ENCODE measurements at regions not wholly inside any gene's neighbourhood (a gene's known extent, or its start where the extent isn't known, plus 50 kb on each side); places are given as distances from the start of the nearest gene placed in this dataset.
"Not testable (repeated sequence)": the region's sequence is repeated elsewhere in the genome, so short reads cannot be mapped to it uniquely, and the experiment has no call there.

DNA sequence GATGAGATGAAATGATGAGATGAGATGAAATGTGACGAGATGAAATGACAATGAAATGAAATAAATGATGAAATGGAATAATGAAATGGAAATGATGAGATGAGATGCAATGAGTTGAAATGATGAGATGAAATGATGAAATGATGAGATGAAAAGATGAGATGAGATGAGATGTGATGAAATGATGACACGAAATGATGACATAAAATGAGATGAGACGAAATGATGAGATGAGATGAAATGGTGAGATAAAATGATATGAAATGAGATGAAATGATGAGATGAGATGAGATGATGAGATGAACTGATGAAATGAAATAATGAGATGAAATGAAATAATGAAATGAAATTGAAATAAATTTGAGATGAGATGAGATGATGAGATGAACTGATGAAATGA lies 232.2 kb downstream of the GOLGA6L6 start:
- not testable (repeated sequence) for H3K4me1 Mint-ChIP-seq, H3K36me3 Mint-ChIP-seq, H3K27me3 Mint-ChIP-seq, H3K9me3 Mint-ChIP-seq, H3K4me3 Mint-ChIP-seq, H3K27ac Mint-ChIP-seq

DNA sequence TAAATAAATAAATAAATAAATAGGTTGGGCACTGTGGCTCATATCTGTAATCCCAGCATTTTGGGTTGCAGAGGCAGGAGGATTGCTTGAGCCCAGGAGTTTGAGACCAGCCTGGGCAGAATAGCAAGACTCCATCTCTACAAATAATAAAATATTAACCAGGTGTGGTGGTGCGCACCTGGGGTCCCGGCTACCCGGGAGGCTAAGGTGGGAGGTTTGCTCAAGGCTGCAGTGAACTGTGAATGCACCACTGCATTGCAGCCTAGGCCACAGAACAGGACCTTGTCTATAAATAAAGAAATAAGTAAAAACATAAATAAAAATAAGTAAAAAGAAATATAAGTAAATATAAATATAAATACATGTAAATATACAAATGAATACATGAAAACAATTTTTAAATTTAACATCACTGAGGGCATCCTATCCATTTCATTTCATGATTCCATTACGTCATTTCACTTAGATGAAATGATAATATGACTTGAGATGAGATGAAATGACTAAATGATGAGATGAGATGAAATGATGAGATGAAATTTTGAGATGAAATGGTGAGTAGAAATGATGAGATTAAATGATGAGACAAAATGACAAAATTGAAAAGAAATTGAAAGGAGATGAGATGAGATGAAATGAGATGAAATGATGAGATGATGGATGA lies 233.4 kb downstream of the GOLGA6L6 start:
- not testable (repeated sequence) for H3K9me3 Mint-ChIP-seq, H3K27me3 Mint-ChIP-seq, H3K4me3 Mint-ChIP-seq, H3K36me3 Mint-ChIP-seq, H3K27ac Mint-ChIP-seq, H3K4me1 Mint-ChIP-seq

DNA sequence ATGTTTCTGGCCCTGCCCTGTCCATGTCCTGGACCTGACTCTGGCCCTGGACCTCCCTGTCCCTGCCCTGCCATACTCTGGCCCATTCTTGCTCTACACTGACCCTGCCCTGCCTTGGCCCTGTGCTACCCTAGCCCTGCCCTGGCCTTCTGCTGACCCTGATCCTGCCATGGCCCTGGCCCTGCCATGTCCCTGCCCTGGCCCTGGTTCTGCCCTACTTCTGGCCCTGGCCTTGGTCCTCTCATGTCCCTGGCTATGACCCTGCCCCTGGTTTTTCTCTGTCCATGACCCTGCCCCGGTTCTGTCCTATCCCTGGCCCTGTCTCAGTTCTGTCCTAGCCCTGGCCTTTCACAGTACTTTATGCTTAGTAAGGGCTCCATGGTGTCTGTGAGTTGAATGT lies 234.5 kb downstream of the GOLGA6L6 start:
- H3K9me3 Mint-ChIP-seq, H3K4me3 Mint-ChIP-seq, H3K4me1 Mint-ChIP-seq, H3K36me3 Mint-ChIP-seq, H3K27me3 Mint-ChIP-seq, H3K27ac Mint-ChIP-seq: not testable (repeated sequence)

DNA sequence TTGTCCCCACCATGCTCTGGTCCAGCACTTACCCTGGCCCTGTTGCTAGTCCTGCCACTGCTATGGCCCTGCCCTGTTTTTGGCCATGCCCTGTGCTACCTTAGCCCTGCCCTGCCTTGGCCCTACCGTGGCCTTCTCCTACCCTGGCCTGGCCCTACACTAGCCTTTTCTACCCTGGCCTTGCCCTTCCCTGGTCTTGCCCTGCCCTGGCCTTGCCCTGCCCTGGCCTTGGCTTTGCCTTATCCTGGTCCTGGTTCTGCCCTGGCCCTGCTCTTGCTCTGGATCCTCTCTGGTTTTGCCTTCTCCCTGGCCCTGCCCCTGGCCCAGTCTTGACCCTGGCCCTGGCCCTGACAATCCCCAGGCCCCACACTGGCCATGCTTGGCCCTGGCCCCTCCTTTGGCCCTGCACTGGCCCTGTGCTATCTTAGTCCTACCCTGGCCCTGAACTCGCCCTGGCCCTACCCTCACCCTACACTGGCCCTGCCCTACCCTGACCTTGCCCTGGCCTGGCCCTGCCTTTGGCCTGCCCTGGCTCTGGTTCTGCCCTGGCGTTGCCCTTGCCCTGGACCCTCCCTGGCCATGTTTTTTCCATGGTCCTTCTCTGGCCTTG lies 235.0 kb downstream of the GOLGA6L6 start:
- H3K4me1 Mint-ChIP-seq, H3K27me3 Mint-ChIP-seq: not testable (repeated sequence)

GRCh38 chr15:20305912-20306311 lies 235.7 kb downstream of the GOLGA6L6 start:
- not testable (repeated sequence) for H3K27me3 Mint-ChIP-seq, H3K4me3 Mint-ChIP-seq, H3K36me3 Mint-ChIP-seq, H3K9me3 Mint-ChIP-seq, H3K4me1 Mint-ChIP-seq, H3K27ac Mint-ChIP-seq

More for the DNA sequence above, 235.0 kb downstream of the GOLGA6L6 start:
- not testable (repeated sequence) for H3K9me3 Mint-ChIP-seq, H3K4me3 Mint-ChIP-seq, H3K27ac Mint-ChIP-seq, H3K36me3 Mint-ChIP-seq

DNA sequence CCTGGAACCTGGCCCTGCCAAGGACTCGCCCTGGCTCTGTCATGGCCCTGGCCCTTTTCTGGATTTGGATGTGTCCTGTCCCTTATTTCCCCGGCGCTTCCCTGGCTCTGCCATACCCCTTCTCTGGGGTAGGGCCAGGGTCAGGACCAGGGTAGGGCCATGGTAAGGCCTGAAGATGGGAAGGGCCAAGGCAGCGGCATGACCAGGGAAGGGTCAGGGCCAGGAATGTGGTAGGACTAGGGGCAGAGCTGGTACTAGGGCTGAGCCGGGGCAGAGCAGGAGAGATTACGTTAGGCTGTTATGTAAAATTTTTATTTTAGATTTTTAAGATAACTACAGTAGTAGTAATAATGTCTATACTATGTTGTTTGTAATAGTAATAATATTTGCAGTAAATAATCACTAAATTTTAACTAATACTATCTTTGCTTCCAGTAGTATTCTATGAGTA lies 236.6 kb downstream of the GOLGA6L6 start:
- H3K27me3 Mint-ChIP-seq, H3K4me1 Mint-ChIP-seq, H3K27ac Mint-ChIP-seq, H3K9me3 Mint-ChIP-seq, H3K36me3 Mint-ChIP-seq, H3K4me3 Mint-ChIP-seq: not testable (repeated sequence)

GRCh38 chr15:20304282-20305014 lies 237.2 kb downstream of the GOLGA6L6 start:
- not testable (repeated sequence) for H3K4me3 Mint-ChIP-seq, H3K27ac Mint-ChIP-seq, H3K27me3 Mint-ChIP-seq, H3K4me1 Mint-ChIP-seq, H3K36me3 Mint-ChIP-seq, H3K9me3 Mint-ChIP-seq

DNA sequence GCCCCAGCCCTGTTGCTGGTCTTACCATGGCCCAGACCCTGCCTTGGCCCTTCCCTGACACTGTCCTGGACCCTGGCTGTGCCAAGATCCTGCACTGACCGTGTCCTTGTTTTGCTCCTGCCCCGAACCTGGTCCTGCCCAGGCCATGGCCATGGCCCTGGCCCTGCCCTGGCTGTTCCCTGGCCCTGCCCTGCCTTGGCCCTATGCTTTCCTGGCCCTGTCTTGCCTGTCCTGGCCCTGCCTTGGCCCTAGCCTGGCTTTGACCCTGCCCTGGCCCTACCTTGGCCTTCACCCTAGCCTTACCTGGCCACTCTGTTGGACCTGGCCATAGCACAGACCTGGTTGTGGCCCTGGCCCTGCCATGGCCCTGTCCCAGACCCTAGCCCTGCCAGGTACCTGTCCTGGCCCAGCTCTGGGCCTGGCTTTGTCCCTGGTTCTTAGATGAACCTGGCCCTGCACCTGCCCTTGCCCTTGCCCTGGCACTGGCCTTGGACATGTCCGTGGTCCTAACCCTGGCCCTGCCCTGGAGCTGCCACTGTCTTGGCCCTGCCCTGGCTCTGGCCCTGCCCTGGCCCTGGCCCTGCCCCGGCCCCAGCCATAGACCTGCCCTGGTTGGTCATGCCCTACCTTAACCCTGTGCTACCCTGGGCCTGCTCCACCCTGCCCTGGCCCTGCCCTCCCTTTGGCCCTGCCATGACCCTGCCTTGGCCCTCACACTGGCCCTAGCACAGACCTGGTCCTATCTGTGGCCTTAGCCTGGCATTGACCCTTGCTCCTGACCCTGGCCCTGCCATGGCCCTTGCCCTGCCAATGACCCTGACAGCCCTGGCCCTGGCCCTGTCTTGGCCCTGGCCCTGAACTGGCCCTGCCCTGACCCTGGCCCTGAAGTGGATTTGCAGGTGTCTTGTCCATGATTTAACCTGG lies 238.1 kb downstream of the GOLGA6L6 start:
- not testable (repeated sequence) for H3K4me3 Mint-ChIP-seq, H3K4me1 Mint-ChIP-seq, H3K27ac Mint-ChIP-seq, H3K9me3 Mint-ChIP-seq, H3K27me3 Mint-ChIP-seq, H3K36me3 Mint-ChIP-seq

DNA sequence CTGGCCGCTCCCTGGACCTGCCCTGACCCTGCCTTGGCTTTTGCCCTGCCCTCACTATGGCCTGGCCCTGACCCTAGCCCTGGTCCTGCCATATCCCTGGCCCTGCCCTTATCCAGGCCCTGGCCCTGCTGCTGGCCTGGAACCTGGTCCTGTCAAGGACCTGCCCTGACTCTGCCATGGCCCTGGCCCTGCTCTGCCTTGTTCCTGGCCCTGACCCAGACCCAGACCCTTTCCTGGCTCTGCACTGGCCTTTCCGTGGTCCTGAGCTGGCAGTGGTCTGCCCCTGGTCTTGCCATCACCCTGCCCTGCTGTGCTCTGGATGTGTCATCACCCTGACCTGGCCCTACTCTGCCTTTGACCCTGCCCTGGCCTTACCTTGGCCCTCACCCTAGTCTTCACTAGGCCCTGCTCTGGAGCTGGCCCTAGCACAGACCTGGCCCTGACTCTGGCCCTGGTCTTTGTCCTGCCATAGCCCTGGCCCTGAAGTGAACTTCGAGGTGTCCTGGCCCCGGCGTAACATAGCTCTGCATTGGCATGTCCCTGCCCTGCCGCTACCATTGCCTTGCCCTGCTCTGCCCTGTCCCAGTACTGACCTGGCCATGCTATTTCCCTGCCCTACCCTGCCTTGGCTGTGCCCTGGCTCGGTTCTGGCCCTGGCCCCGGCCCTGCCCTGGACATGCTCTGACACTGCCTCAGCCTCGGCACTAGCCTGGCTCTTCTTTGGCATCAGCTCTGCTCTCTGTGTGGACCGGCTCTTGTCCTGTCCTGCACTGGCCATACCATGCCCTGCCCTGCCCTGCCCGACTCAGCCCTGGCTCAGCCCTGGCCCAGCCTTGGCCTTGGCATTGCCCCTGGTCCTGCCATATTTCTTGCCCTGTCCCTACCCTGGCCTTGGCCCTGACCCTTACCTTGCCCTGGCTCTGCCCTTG lies 239.2 kb downstream of the GOLGA6L6 start:
- not testable (repeated sequence) for H3K4me1 Mint-ChIP-seq, H3K36me3 Mint-ChIP-seq, H3K9me3 Mint-ChIP-seq, H3K4me3 Mint-ChIP-seq, H3K27me3 Mint-ChIP-seq
- H3K27ac Mint-ChIP-seq, result peak overlapping the region in 1 of 3 donors; percentile 19

DNA sequence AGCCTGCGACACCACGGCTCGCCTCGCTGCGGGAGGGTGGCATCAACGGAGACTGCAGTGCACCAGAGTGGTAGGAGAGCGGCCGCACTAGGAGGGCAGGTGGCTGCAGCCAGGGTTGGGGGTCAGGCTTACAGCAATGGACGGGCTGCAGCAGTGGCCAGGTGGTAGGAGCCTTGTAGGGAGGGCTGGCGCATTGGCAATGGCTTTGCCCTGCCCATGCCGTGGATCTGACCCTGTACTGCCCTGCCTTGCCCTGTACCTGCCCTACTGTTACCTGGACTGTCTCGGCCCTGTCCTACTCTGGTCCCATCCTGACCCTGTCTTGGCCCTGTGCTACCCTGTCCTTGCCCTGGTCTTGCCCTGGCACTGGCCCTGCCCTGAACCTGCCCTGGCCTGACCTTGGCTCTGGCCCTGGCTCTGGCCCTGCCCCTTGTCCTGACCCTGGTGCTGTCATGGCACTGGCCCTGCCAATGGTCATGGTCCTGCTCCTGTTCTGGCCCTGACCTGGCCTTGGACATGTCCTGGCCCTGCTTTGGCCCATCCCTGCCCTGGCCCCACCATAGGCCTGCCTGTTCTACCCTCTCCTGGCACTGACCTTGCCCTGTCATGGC lies 240.0 kb downstream of the GOLGA6L6 start:
- not testable (repeated sequence) for H3K9me3 Mint-ChIP-seq, H3K36me3 Mint-ChIP-seq, H3K27me3 Mint-ChIP-seq, H3K27ac Mint-ChIP-seq, H3K4me3 Mint-ChIP-seq, H3K4me1 Mint-ChIP-seq

DNA sequence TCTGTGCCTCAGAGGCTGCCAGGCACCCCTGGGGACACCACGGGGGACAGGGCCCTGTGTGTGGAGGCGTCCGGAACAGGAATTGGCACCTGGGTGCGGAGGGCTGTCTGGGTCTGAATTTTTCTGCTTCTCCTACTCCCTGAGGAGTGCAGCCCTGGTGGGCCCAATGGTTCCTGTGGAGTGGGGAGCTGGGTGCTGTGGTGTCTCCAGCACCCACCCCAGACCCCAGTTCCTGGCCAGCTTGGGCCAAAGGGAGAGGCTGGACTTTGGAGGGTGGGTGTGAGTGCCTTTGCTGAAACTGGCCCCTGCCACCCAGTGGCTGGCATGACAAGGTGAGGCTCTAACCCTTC lies 240.6 kb downstream of the GOLGA6L6 start:
- H3K9me3 Mint-ChIP-seq, H3K4me3 Mint-ChIP-seq, H3K27ac Mint-ChIP-seq, H3K4me1 Mint-ChIP-seq, H3K27me3 Mint-ChIP-seq, H3K36me3 Mint-ChIP-seq: not testable (repeated sequence)

- not testable (repeated sequence) for H3K9me3 Mint-ChIP-seq, H3K27ac Mint-ChIP-seq, H3K4me1 Mint-ChIP-seq, H3K36me3 Mint-ChIP-seq, H3K27me3 Mint-ChIP-seq, H3K4me3 Mint-ChIP-seq
Measured at GRCh38 chr15:20300351-20301040, 241.1 kb downstream of the GOLGA6L6 start.

DNA sequence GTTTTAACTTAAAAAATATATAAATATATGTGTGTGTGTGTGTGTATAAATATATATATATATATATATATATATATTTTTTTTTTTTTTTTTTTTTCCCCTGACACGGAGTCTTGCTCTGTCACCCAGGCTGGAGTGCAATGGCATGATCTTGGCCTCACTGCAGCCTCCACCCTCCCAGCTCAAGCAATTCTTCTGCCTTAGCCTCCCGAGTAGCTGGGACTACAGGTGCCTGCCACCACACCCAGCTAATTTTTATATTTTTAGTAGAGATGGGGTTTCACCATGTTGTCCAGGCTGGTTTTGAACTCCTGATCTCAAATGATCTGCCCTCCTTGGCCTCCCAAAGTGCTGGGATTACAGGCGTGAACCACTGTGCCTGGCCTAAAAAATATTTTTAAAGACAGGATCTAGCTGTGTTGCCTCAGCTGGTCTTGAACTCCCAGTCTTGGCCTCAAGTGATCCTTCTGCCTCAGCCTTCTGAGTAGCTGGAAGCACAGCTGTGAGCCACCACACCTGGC lies 243.9 kb downstream of the GOLGA6L6 start:
- not testable (repeated sequence) for H3K36me3 Mint-ChIP-seq, H3K27me3 Mint-ChIP-seq, H3K27ac Mint-ChIP-seq, H3K9me3 Mint-ChIP-seq, H3K4me1 Mint-ChIP-seq, H3K4me3 Mint-ChIP-seq

DNA sequence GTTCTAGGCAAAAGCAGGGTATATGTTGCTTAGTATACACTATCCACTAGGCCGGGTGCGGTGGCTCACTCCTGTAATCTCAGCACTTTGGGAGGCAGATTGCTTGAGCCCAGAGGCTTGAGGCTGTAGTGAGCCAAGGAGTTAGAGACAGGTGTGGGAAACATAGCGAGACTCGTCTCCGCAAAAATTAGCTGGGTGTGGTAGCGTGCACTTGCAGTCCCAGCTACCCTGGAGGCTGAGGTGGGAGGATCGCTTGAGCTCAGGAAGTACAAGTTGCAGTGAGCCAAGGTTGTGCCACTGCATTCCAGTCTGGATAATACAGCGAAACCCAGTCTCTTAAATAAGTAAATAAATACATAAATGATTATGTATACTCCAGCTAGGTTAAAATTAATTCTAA lies 245.3 kb downstream of the GOLGA6L6 start:
- not testable (repeated sequence) for H3K36me3 Mint-ChIP-seq, H3K27me3 Mint-ChIP-seq, H3K4me3 Mint-ChIP-seq, H3K27ac Mint-ChIP-seq, H3K9me3 Mint-ChIP-seq, H3K4me1 Mint-ChIP-seq
